Astrocyte of the hippocampus (primary cell): ENCODE measurements at regions not wholly inside any gene's neighbourhood (a gene's known extent, or its start where the extent isn't known, plus 50 kb on each side); places are given as distances from the start of the nearest gene placed in this dataset.
A peak's percentile ranks its signal among the peaks of the same experiment; 100 is the strongest.

Experiments
- DNase-seq: peaks from one replicate; pipeline ENCODE4 v3.0.0; 2011; ENCODE audit warnings: low read depth, low spot score

DNA sequence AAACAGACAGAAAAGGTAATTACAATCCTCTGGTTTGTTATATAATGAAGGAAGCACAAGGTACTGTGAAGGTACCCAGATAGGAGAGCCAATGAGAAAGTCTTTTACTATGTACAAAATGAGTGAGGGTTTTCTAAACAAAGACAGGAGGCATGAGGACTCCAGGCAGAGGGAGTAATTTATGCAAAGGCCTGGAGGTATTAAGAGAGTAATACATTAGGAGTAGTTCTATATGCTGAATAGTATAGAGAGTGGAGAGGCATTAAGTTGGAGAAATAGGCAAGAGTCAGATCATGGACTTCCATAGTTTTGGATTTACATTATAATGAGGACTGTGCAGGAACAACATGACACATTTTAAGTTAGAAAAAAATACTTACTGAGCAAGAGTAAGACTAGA is 216.0 kb downstream of the SCG2 start:
- DNase-seq = no peak

DNA sequence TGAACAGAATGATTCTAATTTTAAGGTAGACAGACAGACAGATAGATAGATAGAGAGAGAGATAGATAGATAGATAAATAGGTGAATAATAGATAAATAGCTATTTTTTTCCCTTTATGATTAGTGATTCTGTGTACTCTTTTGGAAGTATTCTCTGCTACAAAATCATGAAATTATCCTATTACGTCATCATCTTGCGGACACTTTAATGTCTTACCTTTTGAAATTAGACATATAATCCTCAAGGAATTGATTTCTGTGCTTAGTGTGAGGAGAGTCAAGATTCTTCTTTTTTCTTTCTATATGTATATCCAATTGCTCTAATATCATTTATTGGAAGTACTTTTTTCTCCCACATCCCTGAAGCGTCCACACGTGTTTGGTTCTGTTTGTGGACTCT is 215.2 kb downstream of the SCG2 start:
- DNase-seq = no peak

DNA sequence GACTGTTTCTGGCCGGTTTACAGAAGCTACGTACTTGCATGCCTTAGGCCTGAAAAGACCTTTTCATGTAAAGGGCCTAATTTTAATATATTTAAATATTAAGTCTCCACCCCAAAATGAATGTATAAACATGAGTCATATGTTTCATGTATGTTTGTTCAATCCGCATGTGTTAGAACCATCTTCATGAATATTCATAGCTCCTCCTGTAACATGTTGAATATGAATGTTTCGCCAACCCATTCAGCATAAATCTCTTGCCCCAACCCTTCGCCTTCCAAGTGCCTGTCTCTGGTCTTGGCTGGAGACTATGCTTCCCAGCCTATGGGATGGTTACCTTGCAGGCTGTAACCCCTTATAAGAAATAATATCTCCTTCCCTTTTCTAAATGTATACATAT is 212.5 kb downstream of the SCG2 start:
- DNase-seq = no peak

DNA sequence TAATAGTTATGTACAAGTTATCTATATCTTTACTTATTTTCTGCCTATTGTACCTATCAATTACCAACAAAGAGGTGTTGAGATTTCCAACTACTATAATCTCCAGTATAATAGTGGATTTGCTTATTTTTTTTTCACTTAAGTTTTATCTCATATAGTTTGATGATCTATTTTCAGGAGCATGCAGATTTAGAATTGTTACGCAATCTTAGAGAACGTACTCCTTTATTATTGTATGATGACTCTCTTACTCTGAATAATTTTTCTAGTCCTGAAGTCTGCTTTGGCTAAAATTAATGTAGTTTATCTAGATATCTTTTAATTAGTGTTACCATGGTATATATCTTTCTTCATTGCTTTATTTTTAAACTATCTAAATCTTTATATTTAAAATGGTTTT is 205.2 kb downstream of the SCG2 start:
- DNase-seq = no peak

DNA sequence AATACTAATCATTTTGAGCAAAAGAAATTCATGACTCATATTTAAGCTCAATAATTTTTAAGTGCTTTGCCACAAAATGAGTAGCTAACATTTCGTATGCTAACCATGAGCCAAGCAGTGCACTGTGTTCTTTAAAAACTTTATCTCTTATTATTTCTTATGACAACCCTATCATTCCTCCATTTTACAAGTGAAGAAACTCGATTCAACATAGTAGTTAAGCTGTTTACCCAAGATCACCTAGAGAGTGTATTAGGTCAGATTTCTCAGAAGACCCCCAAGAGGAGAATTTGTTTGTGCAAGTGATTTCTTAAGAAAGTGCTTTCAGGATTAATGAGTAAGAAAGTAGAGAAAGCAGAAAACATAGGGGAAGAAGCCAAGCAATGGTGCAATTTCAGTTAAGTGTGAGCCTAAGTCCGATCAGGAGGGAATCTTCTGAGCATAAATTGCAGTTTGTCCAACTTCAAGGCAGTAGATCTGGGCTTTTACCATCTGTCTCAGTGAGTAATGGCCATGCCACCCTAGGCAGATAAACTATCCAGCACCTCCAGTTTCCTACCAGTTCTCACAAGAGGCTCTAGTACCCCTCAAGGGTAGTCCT is 202.7 kb downstream of the SCG2 start:
- no peak for DNase-seq

DNA sequence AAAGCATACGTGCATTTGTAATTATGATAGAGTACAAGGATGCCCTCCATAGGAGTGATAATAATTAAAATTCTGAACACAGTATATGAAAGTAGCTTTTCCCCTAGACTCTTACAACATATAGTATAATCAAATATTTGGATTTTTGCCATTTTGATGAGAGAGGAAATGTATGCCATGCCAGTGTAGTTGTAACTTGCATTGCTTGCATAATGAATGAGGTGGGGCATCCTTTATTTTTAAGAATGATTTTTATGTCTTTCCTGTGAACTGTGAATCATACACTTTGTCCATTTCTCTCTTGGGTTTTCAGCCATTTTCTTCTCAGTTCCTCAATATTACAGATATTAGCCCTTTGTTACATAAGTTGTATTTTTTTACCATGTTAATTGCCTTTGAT is 197.5 kb downstream of the SCG2 start:
- no peak for DNase-seq

DNA sequence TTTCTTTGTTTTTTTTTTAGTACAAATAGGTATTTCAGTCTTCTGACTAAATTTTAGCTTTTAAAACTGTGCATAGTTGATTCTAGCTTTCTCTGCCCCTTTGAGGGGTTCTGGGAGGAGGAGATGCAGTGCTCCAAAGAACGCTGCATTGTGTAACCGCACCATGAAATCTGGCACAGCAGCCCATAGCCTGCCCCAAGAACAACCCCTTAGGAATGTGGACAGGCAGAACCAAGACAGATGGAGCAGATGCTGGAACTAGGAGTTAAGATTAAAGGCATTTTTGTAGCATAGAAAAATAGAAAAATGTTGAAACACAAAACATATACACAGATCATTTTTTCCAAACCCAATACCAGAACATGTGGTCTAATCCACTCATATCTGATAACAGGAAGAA is 187.5 kb downstream of the SCG2 start:
- DNase-seq = peak; percentile 64

DNA sequence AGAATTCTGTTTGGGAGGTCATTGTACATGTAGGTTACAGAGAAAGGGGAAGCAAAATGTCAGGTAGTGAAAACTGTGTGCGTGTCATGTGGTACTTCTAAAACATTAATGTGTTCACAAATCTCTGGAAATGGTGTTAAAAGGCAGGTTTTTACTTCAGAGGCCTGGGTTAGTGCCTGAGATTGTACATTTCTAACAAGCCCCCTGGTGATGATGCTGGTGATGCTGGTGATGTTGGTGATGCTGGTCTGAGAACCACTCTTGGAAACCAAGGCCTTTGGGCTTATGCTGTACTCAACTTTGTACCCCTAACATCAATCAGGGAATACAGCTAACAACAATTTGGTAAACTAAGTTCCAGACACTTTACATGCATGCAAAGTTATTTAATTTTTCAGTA is 187.1 kb downstream of the SCG2 start:
- no peak for DNase-seq

DNA sequence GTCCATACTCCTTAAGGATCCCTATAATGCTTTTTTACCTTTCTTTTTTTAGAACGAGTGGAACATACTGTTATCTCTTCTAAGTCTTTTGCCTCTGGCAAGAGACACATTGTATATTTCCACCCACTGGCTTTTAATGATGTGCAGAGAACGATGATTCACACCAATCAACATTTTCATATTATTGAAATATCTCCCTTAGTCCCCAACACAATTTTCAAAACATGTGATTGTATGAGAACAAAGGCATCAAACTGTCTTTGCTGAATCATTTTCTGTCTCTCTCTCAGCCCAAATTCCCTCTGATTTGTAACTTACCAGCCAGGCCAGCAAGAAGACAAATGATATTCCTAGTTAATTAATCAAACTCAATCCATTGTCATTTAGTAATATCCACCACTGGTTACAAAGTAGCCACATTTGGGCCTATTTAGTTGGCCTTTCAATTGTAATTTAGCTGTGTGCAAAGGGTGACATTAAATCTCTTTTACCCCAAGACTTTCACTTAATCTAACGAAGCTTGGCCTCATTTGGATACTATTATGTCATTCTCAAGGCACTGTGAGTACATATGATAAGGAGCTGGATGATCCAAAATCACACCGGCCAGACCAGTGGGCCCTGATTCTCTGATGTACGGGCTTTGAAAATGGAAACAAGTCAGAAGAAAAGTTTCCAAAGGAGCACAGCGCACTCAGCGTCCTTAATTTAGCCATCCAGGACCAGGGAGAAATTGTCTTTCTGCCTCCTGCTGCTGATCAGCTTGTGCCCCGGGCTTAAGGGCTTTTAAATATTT is 185.1 kb downstream of the SCG2 start:
- DNase-seq = no peak

DNA sequence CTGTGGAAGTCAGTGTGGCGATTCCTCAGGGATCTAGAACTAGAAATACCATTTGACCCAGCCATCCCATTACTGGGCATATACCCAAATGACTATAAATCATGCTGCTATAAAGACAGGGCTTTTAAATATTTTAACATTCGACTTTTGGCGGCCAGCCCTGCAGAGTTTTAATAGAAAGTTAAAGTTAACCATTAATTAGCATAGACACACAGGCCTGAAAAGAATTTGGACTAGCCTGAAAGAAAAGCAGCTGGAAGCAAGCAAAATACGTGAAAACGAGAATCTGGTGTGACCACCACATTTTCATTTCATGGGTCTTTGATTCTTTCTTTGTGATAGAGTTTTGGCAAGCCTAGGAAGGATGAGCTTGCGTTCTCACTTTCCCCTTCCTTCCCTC is 184.0 kb downstream of the SCG2 start:
- DNase-seq = peak; percentile 89

DNA sequence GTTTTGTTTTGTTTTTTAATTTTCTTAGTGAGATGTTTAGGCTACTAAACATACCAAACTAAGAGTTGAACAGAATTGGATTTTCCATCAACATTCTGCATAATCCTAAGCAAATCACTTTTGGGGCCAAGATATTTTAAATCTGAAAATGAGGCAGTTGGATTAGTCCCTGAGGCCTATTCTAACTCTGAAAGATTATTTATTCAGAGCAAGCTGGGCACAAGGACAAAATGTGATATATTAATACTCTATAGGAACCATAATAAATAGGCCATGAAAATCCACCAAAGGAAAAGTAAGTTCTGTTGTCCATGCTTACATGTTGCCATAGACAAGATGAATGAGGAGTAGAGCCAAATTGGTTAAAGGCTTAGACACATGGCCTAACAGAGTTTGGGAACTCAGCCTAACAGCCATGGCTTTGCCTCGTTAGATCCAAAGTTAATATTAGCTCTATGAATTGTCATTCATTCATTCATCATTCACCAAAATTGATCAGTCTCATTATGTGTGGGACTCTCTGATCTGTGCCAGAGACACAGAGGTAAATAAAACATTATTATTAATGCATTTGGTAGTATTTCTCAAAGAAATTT is 183.5 kb downstream of the SCG2 start:
- DNase-seq = no peak

DNA sequence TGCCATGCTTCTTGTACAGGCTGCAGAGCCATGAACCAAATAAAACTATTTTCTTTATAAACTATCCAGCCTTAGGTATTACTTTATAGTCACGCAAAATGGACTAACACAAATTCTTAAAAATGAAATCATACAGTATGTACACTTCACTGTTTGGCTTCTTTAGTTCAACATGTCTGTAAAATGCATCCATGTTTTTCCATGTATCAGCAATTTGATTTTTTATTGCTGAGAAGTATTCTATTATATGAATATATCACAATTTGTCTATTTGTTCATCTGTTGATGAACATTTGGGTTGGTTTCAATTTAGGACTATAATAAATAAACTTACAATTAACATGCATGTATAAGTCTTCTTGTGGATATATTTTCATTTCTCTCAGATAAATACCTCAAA is 182.1 kb downstream of the SCG2 start:
- DNase-seq = no peak

DNA sequence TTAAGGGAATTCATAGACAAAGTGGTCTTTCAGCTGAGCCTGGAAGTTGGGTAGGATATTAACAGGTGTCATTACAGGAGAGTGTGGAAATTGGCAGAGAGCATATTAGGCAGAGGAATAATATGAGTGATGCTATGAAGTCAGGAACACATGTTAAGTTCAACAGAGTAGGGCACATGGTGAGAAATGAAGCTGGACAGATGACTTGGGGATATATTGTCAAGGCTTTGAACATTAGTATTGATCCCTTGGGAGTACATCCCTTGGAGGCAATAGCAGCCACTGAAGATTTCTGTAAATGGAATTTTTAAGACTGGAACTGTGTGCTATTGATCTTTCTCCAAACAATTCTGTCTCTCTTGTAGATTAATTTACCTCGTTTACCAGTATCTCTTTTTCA is 170.7 kb downstream of the SCG2 start:
- no peak for DNase-seq

DNA sequence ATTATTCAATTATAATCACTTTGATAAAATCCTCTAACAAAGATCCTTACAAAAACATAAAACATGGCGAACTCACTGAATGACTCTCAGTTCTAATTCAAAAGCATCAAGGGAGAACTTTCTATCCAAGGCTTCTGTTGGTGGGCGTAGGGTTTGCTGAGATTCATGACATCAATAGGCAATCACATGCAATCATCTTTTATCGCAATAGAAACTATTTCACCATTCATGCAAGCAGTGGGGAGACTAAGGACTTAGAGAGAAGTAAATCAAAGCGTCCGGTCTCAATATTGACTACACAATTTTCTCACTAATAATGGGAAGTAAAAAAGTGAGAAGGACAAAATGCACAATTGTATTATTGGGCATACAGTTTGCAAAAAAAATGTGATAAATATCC is 168.7 kb downstream of the SCG2 start:
- DNase-seq = no peak

DNA sequence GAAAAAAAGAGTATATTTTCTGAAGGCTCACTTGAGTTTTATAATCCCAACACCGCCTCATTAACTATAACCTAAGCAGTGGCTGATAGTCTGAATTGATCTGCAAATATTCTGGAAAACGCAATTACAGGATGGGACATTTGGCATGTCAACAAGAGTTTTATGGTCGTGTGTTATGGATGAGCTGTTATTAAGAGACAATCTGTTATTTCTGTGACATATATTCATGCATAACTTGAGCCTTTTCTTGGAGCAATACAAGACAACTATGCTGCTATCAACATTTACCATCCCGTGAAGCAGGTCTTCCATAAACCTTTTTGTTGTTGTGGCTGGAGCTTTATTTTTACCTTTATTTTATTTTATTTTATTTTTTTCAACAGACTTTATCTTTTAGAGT is 164.4 kb downstream of the SCG2 start:
- no peak for DNase-seq

DNA sequence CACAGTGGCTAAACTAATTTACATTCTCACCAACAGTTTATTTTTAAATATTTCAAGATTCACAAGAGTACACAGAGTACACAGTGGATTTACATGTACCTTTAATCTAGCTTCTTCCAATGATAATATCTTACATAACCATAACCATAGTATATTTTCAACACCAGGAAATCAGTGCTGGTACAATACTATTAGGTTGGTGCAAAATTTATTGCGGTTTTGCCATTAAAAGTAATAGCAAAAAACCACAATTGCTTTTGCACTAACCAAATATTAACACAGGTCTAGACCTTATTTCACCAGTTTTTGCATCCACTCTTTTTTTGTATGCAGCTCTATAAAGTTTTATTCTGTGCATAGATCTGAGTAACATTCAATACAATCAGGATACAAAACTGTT is 163.0 kb downstream of the SCG2 start:
- DNase-seq = no peak

DNA sequence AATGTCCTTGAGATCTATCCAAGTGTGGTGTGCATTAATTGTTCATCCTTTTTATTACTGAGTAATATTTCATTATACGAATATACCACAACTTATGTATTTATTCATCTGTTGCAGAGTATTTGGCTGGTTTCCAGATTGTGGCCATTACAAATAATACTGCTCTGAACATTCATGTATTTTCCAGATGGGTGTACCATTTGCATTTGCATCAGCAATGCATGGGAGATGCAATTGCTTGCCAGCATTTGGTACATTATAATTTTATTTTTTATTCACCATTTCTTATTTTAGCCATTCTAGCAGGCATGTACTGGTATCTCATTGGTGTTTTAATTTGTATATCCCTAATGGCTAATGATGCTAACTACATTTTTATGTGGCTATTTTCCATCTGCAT is 162.4 kb downstream of the SCG2 start:
- DNase-seq = no peak

DNA sequence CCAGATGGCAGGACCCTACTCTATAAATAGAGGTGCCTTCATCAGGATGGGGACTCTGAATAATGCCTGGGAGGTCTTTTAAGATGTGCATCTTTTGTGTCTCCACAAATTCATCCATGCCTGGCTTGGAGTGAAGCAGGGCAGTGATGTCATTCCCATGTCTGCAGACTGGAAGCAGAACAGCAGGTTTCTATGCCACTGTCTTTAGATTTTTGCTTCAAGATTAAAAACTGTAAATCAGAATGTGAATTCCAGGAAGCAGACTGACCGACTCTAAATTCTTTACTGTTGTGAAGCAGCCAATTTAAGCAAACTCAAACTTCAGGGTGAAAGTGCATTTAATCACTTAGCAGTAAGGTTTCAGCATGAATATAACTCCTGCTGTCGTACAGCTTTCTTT is 159.3 kb downstream of the SCG2 start:
- DNase-seq = peak; percentile 43

DNA sequence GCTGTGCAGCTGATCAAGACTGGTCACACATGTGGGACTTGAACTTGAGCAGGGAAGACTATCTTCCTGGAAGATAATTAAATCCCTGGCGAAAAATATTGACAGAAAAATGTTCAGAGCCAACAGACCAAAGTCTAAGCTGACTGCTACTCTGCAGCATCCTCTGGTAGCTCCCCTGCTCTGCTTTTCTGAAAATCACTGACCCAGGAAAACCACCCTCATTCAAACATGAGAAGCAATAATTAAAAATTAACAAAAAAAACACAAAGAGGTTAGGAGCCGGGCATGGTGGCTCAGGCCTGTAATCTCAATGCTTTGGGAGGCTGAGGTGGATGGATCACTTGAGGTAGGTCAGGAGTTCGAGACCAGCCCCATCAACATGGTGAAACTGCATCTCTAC is 151.9 kb downstream of the SCG2 start:
- DNase-seq = no peak

DNA sequence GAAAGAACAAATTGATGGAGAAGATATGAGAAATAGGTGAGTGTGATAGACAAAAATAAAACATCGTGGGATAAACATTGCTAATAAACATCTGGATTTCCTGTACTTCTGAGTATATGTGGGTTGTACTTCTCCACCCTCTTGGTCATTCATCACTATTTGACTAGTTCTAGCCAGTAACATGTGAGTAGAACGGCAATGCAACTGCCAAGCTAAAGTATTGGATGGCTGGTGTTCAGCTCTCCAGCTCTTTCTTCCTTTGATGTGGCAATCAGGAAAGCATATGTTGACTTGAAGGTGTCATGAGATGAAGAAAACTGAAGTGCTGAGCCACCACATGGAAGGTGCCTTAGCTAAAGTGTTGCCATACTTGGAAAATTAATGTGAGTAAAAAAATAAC is 144.9 kb downstream of the SCG2 start:
- no peak for DNase-seq

DNA sequence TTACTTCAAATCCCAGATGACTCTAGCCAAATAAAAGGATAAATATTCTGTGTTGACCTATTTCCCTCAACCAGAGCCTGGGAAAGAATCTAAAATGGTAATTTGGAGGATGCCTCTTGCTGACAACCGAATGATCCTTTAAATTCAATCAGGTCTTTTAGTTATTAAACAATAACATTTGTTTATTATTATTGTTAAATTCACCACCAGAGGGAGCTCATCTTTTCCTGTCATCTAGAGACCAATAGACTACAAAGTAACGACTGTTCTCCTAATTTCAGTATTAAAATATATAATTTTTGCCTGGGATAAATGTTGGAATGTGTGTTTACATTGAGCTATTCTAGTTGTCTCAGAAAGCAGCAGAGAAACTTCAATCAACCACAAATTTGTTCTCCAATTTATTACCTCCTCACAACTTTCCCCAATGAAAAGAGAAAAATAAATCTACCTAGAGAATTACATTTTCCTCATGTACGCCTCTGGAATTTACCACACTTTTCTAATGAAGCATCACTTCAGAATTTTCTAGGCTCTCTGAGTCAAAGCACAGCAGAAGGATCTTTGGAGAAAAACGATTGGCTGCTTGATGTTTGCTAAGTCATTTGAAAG is 142.7 kb downstream of the SCG2 start:
- DNase-seq = peak; percentile 32

DNA sequence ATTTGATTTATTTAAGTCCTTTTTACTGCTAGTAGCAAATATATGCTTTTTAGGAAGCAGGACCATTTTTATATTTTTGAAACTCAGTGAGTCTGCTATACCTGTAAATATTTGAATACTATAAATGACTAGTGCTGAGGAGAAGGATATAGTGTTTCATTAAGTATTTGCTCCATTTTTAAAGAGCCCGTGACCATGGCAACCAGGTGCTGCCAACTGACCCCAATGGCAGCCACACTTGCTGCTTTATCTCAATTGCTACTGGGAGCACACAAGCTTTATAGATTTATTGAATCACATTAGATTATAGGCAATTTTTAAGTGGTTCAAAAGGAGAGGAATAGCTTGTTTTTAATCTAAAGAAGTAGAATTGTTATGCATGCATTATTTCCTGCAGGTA is 142.0 kb downstream of the SCG2 start:
- no peak for DNase-seq

DNA sequence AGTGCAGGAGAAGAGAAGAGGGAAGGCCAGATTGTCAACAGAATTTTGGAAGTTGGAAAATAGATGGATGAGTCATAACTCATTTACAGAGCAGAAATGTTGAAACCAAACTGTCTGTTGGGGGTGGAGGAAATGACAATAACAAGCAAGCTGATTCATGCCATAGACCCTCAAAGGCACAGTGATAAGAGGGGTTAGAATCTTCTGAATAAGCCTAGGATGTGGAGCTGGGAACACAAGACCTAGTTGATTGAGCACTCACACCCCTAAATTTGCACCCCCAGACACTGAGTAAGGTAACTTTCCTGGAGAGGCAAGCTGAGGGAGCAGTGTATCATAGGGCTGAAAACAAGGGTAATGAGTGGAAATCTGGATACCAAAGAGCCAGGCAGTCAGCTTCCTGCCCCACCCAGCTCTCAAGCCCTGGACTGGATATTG is 141.4 kb downstream of the SCG2 start:
- DNase-seq = peak; percentile 39
